ENCODE measurements at regions not wholly inside any gene's neighbourhood (a gene's known extent, or its start where the extent isn't known, plus 50 kb on each side); places are given as distances from the start of the nearest gene placed in this dataset.

DNA sequence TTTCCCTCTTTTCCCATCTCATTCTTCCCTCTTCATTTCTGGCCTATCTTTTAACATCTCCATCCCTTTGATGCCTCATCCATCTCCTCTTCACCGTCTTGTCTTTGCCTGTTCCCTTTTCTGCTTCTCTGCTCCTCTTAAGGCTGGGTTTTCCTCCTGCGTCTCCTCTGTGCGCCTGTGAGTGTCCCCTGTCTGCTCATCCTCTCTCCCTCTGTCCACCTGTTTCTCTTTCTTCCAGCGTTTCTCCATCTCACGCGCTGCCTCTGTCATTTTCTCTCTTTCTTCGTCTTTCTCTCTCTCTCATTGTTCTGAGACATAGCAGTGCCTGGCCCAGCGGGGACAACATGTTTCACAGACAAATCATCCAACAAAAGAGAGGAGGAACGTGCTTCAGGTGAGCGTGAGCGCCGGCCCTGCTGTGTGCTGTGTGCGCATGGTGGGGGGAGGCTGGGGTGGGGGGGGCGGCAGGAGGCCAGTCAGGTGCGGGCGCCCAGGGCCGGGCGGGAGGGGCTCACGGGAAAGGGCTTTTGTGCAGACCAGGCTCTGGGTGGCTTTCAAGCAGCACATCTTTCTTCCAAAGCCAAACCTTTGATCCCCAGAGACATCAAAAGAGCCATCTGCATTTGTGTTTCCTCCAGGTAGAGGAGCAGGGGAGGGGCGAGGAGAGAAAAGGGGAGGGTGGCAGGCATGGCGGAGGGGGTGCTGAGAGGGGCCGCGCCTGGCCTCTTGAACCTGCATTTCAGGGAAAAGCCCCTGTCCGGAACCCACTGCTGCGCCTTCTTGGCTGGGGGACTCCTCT lies 121.3 kb downstream of the VEGFA start:
- TF ChIP-seq POLR2A (IDR thresholded peaks at IDR 0.05), result no peak
- TF ChIP-seq, protein P1, sequence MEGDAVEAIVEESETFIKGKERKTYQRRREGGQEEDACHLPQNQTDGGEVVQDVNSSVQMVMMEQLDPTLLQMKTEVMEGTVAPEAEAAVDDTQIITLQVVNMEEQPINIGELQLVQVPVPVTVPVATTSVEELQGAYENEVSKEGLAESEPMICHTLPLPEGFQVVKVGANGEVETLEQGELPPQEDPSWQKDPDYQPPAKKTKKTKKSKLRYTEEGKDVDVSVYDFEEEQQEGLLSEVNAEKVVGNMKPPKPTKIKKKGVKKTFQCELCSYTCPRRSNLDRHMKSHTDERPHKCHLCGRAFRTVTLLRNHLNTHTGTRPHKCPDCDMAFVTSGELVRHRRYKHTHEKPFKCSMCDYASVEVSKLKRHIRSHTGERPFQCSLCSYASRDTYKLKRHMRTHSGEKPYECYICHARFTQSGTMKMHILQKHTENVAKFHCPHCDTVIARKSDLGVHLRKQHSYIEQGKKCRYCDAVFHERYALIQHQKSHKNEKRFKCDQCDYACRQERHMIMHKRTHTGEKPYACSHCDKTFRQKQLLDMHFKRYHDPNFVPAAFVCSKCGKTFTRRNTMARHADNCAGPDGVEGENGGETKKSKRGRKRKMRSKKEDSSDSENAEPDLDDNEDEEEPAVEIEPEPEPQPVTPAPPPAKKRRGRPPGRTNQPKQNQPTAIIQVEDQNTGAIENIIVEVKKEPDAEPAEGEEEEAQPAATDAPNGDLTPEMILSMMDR (IDR thresholded peaks at IDR 0.05), result no peak
- TF ChIP-seq EP300 (IDR thresholded peaks at IDR 0.05), result no peak
- no peak for TF ChIP-seq POLR2AphosphoS5 (IDR thresholded peaks at IDR 0.05)
